Mucosa of descending colon (tissue), 3 donors: ENCODE measurements at regions not wholly inside any gene's neighbourhood (a gene's known extent, or its start where the extent isn't known, plus 50 kb on each side); places are given as distances from the start of the nearest gene placed in this dataset.

ENCODE experiments used
- ATAC-seq: fragments of 200-7000 bp; cut with Tn5 transposase; one replicate; pipeline ENCODE4 v1.9.1; 2020; ENCODE audit warnings: mild to moderate bottlenecking, moderate library complexity
- DNase-seq, 3 donors: peaks; one replicate each; pipeline ENCODE4 v3.0.0-alpha.2; 2020
- H3K36me3 ChIP-seq: fragments of 200-600 bp; one replicate; pipeline ENCODE4 v1.8.0; 2021; ENCODE audit warnings: low read depth, mild to moderate bottlenecking
- H3K4me1 ChIP-seq: fragments of 200-600 bp; one replicate; pipeline ENCODE4 v1.8.0; 2021; ENCODE audit warnings: low read depth, mild to moderate bottlenecking
- H3K4me3 ChIP-seq: fragments of 200-600 bp; one replicate; pipeline ENCODE4 v1.8.0; 2021; ENCODE audit warnings: mild to moderate bottlenecking
- H3K9me3 ChIP-seq: fragments of 200-600 bp; one replicate; pipeline ENCODE4 v1.8.0; 2021; ENCODE audit warnings: mild to moderate bottlenecking
- intact Hi-C, 2 donors: fragments of 100-400 bp; cut with DNase I in 1 of 2; cut with micrococcal nuclease in 1 of 2; formaldehyde crosslinking; loops; one replicate each; pipeline versions ENCODE4 v1.11.0 to v1.11.1; 2022; cut with DNase I, micrococcal nuclease
- TF ChIP-seq, protein P1 (sequence below): fragments of 200-600 bp; IDR thresholded peaks from one replicate; pipeline ENCODE4 v1.8.0; 2022; ENCODE audit warnings: antibody characterized with exemption, mild to moderate bottlenecking
- donor health status: DM: no; HTN: no; CAD: no; lungs with moderate emphysema.
- donor health status: DM: no; HTN: no; CAD: no.
- donor health status: DM: no; HTN: yes; CAD: no.

DNA sequence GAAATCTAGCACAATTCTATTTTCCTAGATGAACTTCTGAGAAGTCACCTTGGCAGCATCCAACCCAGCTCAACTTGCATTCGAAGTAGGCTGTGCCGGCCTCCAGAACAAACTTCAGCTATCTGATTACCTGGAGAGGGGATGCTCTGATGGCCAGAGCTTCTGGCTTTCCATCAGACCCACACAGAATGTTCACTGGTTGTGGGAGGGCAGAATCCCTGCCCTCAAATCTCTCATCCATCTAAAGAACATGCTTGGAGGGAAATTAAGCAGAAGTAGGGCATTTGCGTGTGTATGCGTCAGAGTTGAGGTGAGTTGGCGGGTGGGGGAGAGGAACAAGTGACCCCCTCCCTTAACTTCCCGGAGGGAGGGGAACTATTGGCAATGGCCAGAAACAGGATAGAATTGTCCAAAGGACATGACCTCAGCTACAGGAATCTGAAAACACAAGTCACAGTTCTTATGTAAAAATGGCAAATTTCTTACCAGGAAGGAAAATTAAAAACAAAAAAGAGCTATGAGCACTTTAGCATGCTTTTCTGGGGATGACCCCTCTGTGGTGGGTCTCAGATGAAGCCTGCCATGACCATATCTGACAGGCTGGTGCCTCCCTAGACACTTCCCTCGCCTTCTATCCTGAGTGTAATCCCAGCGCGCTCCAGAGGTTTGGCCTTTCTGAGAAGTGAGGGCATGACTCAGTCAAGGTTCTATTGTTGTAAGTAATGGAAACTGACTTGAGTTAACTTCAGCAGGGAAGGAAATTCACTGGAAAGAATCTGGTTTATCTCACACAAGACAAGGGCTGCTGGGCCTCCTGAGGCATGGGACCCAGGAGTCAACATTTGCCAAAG lies 278.8 kb downstream of the RPS24 start:
- no peaks in the 10 kb centered on the region for H3K4me1 ChIP-seq
- no peaks in the 10 kb centered on the region for H3K9me3 ChIP-seq
- TF ChIP-seq, protein P1, sequence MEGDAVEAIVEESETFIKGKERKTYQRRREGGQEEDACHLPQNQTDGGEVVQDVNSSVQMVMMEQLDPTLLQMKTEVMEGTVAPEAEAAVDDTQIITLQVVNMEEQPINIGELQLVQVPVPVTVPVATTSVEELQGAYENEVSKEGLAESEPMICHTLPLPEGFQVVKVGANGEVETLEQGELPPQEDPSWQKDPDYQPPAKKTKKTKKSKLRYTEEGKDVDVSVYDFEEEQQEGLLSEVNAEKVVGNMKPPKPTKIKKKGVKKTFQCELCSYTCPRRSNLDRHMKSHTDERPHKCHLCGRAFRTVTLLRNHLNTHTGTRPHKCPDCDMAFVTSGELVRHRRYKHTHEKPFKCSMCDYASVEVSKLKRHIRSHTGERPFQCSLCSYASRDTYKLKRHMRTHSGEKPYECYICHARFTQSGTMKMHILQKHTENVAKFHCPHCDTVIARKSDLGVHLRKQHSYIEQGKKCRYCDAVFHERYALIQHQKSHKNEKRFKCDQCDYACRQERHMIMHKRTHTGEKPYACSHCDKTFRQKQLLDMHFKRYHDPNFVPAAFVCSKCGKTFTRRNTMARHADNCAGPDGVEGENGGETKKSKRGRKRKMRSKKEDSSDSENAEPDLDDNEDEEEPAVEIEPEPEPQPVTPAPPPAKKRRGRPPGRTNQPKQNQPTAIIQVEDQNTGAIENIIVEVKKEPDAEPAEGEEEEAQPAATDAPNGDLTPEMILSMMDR, result no peak
- intact Hi-C loops, result no loop called here
- no peak overlapping the region for H3K4me3 ChIP-seq
- ATAC-seq, result no peak
- H3K36me3 ChIP-seq, result no peaks in the 10 kb centered on the region
- DNase-seq, result no peak

DNA sequence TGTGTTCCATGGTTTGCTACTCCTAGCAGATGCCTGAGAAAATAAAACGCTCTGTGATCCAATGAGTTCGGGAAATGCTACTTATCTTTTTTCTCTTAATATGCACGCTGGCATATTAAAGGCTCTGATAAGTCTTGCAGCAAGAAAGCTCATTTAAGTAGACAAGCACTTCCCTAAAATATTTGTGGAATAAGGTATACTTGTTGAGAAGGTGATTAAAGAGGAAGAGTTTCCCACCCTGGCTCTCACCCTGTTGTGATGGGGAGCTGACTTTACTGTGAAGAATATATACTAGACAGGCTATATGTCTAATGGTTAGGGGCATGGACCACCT lies 279.4 kb downstream of the RPS24 start:
- no peaks in the 10 kb centered on the region for H3K36me3 ChIP-seq
- intact Hi-C loops, result no loop called here
- ATAC-seq (no peak), DNase-seq (no peak)
- no peak overlapping the region for H3K4me3 ChIP-seq
- no peaks in the 10 kb centered on the region for H3K9me3 ChIP-seq
- H3K4me1 ChIP-seq, result no peaks in the 10 kb centered on the region
- TF ChIP-seq, protein P1, result no peak

DNA sequence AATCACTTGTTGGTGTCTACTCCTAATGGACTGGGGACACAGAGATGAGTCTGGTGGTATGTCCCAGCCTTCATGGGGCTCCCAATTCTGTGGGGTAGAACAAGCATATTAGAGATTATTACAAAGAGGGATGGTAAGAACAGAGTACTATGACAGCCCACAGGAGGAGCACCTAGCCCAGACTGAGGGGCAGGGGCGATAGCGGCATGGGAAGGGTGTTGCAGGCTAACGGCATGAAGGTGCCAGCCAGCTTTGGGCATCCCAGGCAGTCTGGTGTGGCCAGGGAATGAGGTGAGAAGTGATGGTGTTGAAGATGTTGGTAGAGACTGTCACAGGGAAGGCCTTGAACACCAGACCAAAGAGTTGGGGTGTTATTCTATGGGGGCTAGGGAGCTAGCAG lies 280.0 kb downstream of the RPS24 start:
- H3K4me1 ChIP-seq, result no peaks in the 10 kb centered on the region
- no peaks in the 10 kb centered on the region for H3K36me3 ChIP-seq
- DNase-seq (no peak), ATAC-seq (no peak)
- intact Hi-C loops, result no loop called here
- no peaks in the 10 kb centered on the region for H3K9me3 ChIP-seq
- H3K4me3 ChIP-seq, result no peak overlapping the region
- TF ChIP-seq, protein P1, result no peak

DNA sequence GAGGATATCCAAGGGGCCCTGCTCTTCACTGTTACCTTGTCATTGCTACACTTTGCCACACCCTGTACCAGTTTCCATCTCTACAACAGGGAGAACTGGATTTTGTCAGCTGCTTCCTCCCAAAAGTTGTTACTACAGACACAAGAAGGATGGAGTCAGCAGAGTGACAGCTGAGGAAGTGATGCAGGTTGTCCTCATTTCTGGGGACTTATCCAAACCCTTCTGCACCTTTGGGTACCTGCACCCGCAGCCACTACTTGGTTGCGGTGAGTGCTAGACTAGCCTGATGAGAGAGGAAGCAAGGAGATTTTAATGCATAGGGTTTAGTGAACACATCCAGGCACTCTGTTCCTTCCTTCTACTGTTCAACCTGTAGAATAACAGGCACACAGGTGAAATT lies 281.0 kb downstream of the RPS24 start:
- no peaks in the 10 kb centered on the region for H3K9me3 ChIP-seq
- H3K4me1 ChIP-seq, result no peaks in the 10 kb centered on the region
- DNase-seq (no peak), ATAC-seq (no peak)
- H3K36me3 ChIP-seq, result no peaks in the 10 kb centered on the region
- intact Hi-C loops, result no loop called here
- TF ChIP-seq, protein P1, result no peak
- no peak overlapping the region for H3K4me3 ChIP-seq

DNA sequence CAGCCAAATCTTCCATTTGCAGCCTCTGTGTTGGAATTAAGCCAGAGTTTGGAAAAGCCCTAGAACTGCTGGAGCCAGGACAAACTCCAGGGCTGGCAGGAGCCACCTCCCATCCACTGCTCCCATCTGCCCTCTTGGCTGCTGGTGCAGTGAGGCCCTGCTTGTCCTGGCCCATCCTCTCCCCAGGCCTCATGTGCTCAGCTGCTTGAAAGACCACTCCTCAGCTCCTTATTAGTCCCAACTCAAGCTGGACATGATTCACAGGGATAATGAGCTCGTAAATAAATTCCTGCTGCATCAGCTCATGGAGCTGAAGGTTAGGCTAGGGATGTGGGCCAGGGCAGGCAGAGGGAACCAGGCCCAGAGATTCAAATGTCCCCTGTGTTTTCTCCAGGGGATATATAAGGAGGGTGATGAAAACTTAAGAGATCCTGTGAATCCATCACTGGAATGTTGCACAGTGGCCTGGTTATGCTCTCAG lies 282.8 kb downstream of the RPS24 start:
- ATAC-seq, result peak; percentile 45
- no peak for DNase-seq

More for the DNA sequence above, 282.8 kb downstream of the RPS24 start:
- intact Hi-C loops, result no loop called here
- Histone ChIP-seq H3K4me3 (no peak overlapping the region), H3K4me1 (no peaks in the 10 kb centered on the region), H3K36me3 (no peaks in the 10 kb centered on the region), H3K9me3 (no peaks in the 10 kb centered on the region)
- TF ChIP-seq, protein P1, result no peak
